Naive B cell (primary cell): ENCODE measurements at regions not wholly inside any gene's neighbourhood (a gene's known extent, or its start where the extent isn't known, plus 50 kb on each side); places are given as distances from the start of the nearest gene placed in this dataset.
"Not testable (repeated sequence)": the region's sequence is repeated elsewhere in the genome, so short reads cannot be mapped to it uniquely, and the experiment has no call there.

ENCODE experiments used
- ATAC-seq, 2 donors: fragments of 150-1000 bp; cut with Tn5 transposase; 2 replicates each; pipeline ENCODE4 v1.10.0; 2021; ENCODE audit warnings: low read depth in 2 of 2, mild to moderate bottlenecking in 2 of 2, moderate library complexity in 2 of 2
- DNase-seq: peaks from one replicate; pipeline ENCODE4 v3.0.0; 2022
- H3K27ac Mint-ChIP-seq, 6 donors: one replicate each; pipeline ENCODE4 v1.8.0; 2020 to 2022; ENCODE audit warnings: mild to moderate bottlenecking in 6 of 6, mixed read lengths in 6 of 6, moderate library complexity in 5 of 6, inconsistent platforms in 2 of 6
- H3K27me3 Mint-ChIP-seq, 3 donors: one replicate each; pipeline ENCODE4 v1.8.0; 2021 to 2022; ENCODE audit warnings: mixed read lengths in 3 of 3, mild to moderate bottlenecking in 1 of 3
- H3K36me3 Mint-ChIP-seq, 2 donors: one replicate each; pipeline ENCODE4 v1.8.0; 2020 to 2022; ENCODE audit warnings: mixed read lengths in 2 of 2, inconsistent platforms in 1 of 2, mild to moderate bottlenecking in 1 of 2
- H3K4me1 Mint-ChIP-seq, 3 donors: one replicate each; pipeline ENCODE4 v1.8.0; 2020 to 2022; ENCODE audit warnings: mixed read lengths in 3 of 3, inconsistent platforms in 1 of 3, mild to moderate bottlenecking in 1 of 3, moderate library complexity in 1 of 3
- H3K4me3 Mint-ChIP-seq, 8 donors: one replicate each; pipeline ENCODE4 v1.8.0; 2020 to 2022; ENCODE audit warnings: mild to moderate bottlenecking in 8 of 8, mixed read lengths in 8 of 8, moderate library complexity in 8 of 8, inconsistent platforms in 2 of 8
- H3K9me3 Mint-ChIP-seq, 7 donors: one replicate each; pipeline ENCODE4 v1.8.0; 2020 to 2022; ENCODE audit warnings: mixed read lengths in 7 of 7, mild to moderate bottlenecking in 5 of 7, inconsistent platforms in 2 of 7, moderate library complexity in 1 of 7

- no peak for DNase-seq
- Mint-ChIP-seq H3K4me1 (no peaks in the 10 kb centered on the region), H3K9me3 (no peaks in the 10 kb centered on the region), H3K27me3 (peaks cover 21 to 46% (median 45%) of the 10 kb centered on the region in 3 donors), H3K27ac (no peak overlapping the region), H3K36me3 (peaks cover 0 to under 1% of the 10 kb centered on the region in 2 donors), H3K4me3 (no peak overlapping the region)
- ATAC-seq: no peak
These were observed 103.8 kb upstream of the LANCL2 start for GRCh38 chr7:55261386-55261770.

- not testable (repeated sequence) for H3K9me3 Mint-ChIP-seq, ATAC-seq, DNase-seq, H3K36me3 Mint-ChIP-seq, H3K4me1 Mint-ChIP-seq
- H3K27me3 Mint-ChIP-seq: peaks cover 12 to 34% (median 31%) of the 10 kb centered on the region in 3 donors
- H3K4me3 Mint-ChIP-seq: peak overlapping the region in 1 of 8 donors; percentile 11
- H3K27ac Mint-ChIP-seq: peak overlapping the region in 2 of 6 donors; percentile 33 to 53
These were observed 99.8 kb upstream of the LANCL2 start for GRCh38 chr7:55265328-55265727.

- DNase-seq: no peak
- peak overlapping the region in 1 of 6 donors; percentile 65 for H3K27ac Mint-ChIP-seq
These were observed 99.1 kb upstream of the LANCL2 start for GRCh38 chr7:55265836-55266642.

GRCh38 chr7:55271069-55271626 lies 94.0 kb upstream of the LANCL2 start:
- Mint-ChIP-seq H3K9me3 (peaks cover 0 to 3% (median 0%) of the 10 kb centered on the region in 7 donors), H3K36me3 (no peaks in the 10 kb centered on the region), H3K27me3 (peaks cover 0 to 32% (median 15%) of the 10 kb centered on the region in 3 donors), H3K4me3 (no peak overlapping the region), H3K4me1 (no peaks in the 10 kb centered on the region), H3K27ac (no peak overlapping the region)
- ATAC-seq (no peak), DNase-seq (no peak)

More at GRCh38 chr7:55265836-55266642, 99.1 kb upstream of the LANCL2 start:
- ATAC-seq: no peak
- peaks cover 12 to 30% (median 27%) of the 10 kb centered on the region in 3 donors for H3K27me3 Mint-ChIP-seq
- H3K4me1 Mint-ChIP-seq: no peaks in the 10 kb centered on the region
- no peaks in the 10 kb centered on the region for H3K36me3 Mint-ChIP-seq
- H3K4me3 Mint-ChIP-seq: no peak overlapping the region
- H3K9me3 Mint-ChIP-seq: peaks cover 0 to 3% (median 0%) of the 10 kb centered on the region in 7 donors

DNA sequence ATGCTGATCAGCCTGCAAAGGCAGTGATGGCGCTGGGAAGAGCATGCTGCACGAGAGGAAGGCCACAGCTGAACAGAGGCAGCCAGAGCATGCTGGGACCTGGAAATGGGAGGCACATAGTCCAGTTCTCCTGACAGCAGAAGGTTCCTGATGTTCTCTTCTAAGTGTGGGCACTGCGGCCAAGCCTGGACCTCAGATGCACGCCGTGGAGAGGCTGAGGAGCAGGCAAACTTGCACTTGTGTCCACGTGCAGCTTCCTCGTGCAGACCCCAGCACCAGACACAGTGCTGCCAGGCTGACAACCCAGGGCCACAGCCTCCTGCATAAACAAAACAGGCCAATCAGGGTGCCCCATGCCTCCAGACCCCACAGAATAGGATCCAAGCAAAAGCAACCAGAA lies 93.5 kb upstream of the LANCL2 start:
- ATAC-seq: no peak
- Mint-ChIP-seq H3K9me3 (peaks cover 0 to 3% (median 0%) of the 10 kb centered on the region in 7 donors), H3K27me3 (peaks cover 0 to 32% (median 15%) of the 10 kb centered on the region in 3 donors), H3K4me1 (no peaks in the 10 kb centered on the region), H3K4me3 (peak overlapping the region in 1 of 8 donors; percentile 50), H3K36me3 (no peaks in the 10 kb centered on the region), H3K27ac (peak overlapping the region in 1 of 6 donors; percentile 49)
- no peak for DNase-seq

- DNase-seq (no peak), ATAC-seq (no peak)
- no peak overlapping the region for H3K4me3 Mint-ChIP-seq
- H3K4me1 Mint-ChIP-seq: no peaks in the 10 kb centered on the region
- peaks cover 0 to 2% (median 0%) of the 10 kb centered on the region in 7 donors for H3K9me3 Mint-ChIP-seq
- H3K27me3 Mint-ChIP-seq: peaks cover 0 to 32% (median 15%) of the 10 kb centered on the region in 3 donors
- H3K27ac Mint-ChIP-seq: no peak overlapping the region
- no peaks in the 10 kb centered on the region for H3K36me3 Mint-ChIP-seq
These were observed 92.8 kb upstream of the LANCL2 start for GRCh38 chr7:55272328-55272727.

- Mint-ChIP-seq H3K36me3 (no peaks in the 10 kb centered on the region), H3K4me1 (no peaks in the 10 kb centered on the region), H3K27me3 (peaks cover 0 to 35% (median 20%) of the 10 kb centered on the region in 3 donors), H3K4me3 (peak overlapping the region in 1 of 8 donors; percentile 9), H3K9me3 (peaks cover 0 to 2% (median 0%) of the 10 kb centered on the region in 7 donors), H3K27ac (no peak overlapping the region)
- DNase-seq (no peak), ATAC-seq (no peak)
These were observed 91.8 kb upstream of the LANCL2 start for GRCh38 chr7:55273186-55273980.

- DNase-seq (no peak), ATAC-seq (no peak)
- Mint-ChIP-seq H3K36me3 (no peaks in the 10 kb centered on the region), H3K4me1 (no peaks in the 10 kb centered on the region), H3K4me3 (no peak overlapping the region), H3K27me3 (peaks cover 0 to 36% (median 23%) of the 10 kb centered on the region in 3 donors), H3K9me3 (no peaks in the 10 kb centered on the region), H3K27ac (no peak overlapping the region)
These were observed 91.0 kb upstream of the LANCL2 start for GRCh38 chr7:55274156-55274555.

- peaks cover 0 to 37% (median 19%) of the 10 kb centered on the region in 3 donors for H3K27me3 Mint-ChIP-seq
- no peaks in the 10 kb centered on the region for H3K4me1 Mint-ChIP-seq
- ATAC-seq: no peak
- no peak for DNase-seq
- no peak overlapping the region for H3K4me3 Mint-ChIP-seq
- no peaks in the 10 kb centered on the region for H3K9me3 Mint-ChIP-seq
- H3K27ac Mint-ChIP-seq: no peak overlapping the region
- no peaks in the 10 kb centered on the region for H3K36me3 Mint-ChIP-seq
These were observed 89.6 kb upstream of the LANCL2 start for GRCh38 chr7:55275291-55276200.

GRCh38 chr7:55276572-55277295 lies 88.4 kb upstream of the LANCL2 start:
- H3K36me3 Mint-ChIP-seq: no peaks in the 10 kb centered on the region
- H3K9me3 Mint-ChIP-seq: no peaks in the 10 kb centered on the region
- H3K4me1 Mint-ChIP-seq: no peaks in the 10 kb centered on the region
- H3K27ac Mint-ChIP-seq: no peak overlapping the region
- DNase-seq (no peak), ATAC-seq (no peak)
- peaks cover 0 to 25% (median 19%) of the 10 kb centered on the region in 3 donors for H3K27me3 Mint-ChIP-seq
- no peak overlapping the region for H3K4me3 Mint-ChIP-seq

GRCh38 chr7:55277916-55278315 lies 87.2 kb upstream of the LANCL2 start:
- no peak for DNase-seq
- Mint-ChIP-seq H3K4me1 (no peaks in the 10 kb centered on the region), H3K4me3 (no peak overlapping the region), H3K36me3 (no peaks in the 10 kb centered on the region), H3K27ac (no peak overlapping the region), H3K9me3 (no peaks in the 10 kb centered on the region), H3K27me3 (peaks cover 0 to 22% (median 19%) of the 10 kb centered on the region in 3 donors)
- no peak for ATAC-seq

- H3K36me3 Mint-ChIP-seq: no peaks in the 10 kb centered on the region
- H3K4me1 Mint-ChIP-seq: no peaks in the 10 kb centered on the region
These were observed 86.8 kb upstream of the LANCL2 start for GRCh38 chr7:55278321-55278720.

More at GRCh38 chr7:55278321-55278720, 86.8 kb upstream of the LANCL2 start:
- Mint-ChIP-seq H3K9me3 (no peaks in the 10 kb centered on the region), H3K27ac (no peak overlapping the region), H3K4me3 (no peak overlapping the region), H3K27me3 (peaks cover 0 to 22% (median 19%) of the 10 kb centered on the region in 3 donors)
- no peak for DNase-seq
- no peak for ATAC-seq
